ENCODE measurements at regions not wholly inside any gene's neighbourhood (a gene's known extent, or its start where the extent isn't known, plus 50 kb on each side); places are given as distances from the start of the nearest gene placed in this dataset.

- TF ChIP-seq POU5F1 (IDR thresholded peaks at IDR 0.05; ENCODE audit: low read depth, low read length) (no peak), BCL11A (IDR thresholded peaks at IDR 0.05; ENCODE audit: low read depth in 2 of 2, low read length in 2 of 2) (no peak)
Observed at GRCh38 chr9:91078369-91078695, 276.7 kb downstream of the SYK start (continued).
